Vagina (tissue), 2 donors: ENCODE measurements at regions not wholly inside any gene's neighbourhood (a gene's known extent, or its start where the extent isn't known, plus 50 kb on each side); places are given as distances from the start of the nearest gene placed in this dataset.

Experiments
- DNase-seq, 2 donors: peaks; one replicate each; pipeline ENCODE4 v3.0.0-alpha.2; 2017; ENCODE audit errors: extremely low spot score in 2 of 2
- H3K27ac ChIP-seq: fragments of 200-600 bp; sonication (generic); one replicate; pipeline ENCODE4 v1.5.1; 2019
- H3K27me3 ChIP-seq: fragments of 200-600 bp; sonication (generic); one replicate; pipeline ENCODE4 v1.5.1; 2019
- H3K36me3 ChIP-seq, 2 donors: fragments of 200-600 bp; sonication (generic); one replicate each; pipeline ENCODE4 v1.5.1; 2017 to 2019
- H3K4me1 ChIP-seq: fragments of 200-600 bp; sonication (generic); one replicate; pipeline ENCODE4 v1.5.1; 2019
- H3K4me3 ChIP-seq, 2 donors: fragments of 200-600 bp; sonication (generic); 1 replicate in 1 of 2; 2 replicates in 1 of 2; pipeline ENCODE4 v1.5.1; 2016 to 2019
- H3K9me3 ChIP-seq: fragments of 200-600 bp; sonication (generic); one replicate; pipeline ENCODE4 v1.5.1; 2019
- CTCF ChIP-seq, 3 experiments: fragments of 450-650 bp in 2 of 3; fragments of 200-600 bp in 1 of 3; sonication (generic) in 1 of 3; IDR thresholded peaks; one replicate each; pipeline ENCODE4 v1.5.1; 2017 to 2019; ENCODE audit warnings: antibody characterized with exemption in 3 of 3, mild to moderate bottlenecking in 2 of 3, moderate library complexity in 2 of 3
- POLR2A ChIP-seq, 2 donors: fragments of 450-650 bp; IDR thresholded peaks; one replicate each; pipeline ENCODE4 v1.6.1; 2017; ENCODE audit warnings: antibody characterized with exemption in 2 of 2, mild to moderate bottlenecking in 2 of 2, moderate library complexity in 2 of 2
- POLR2AphosphoS5 ChIP-seq, 2 donors: sonication (generic); formaldehyde crosslinking; IDR thresholded peaks; one replicate each; pipeline ENCODE4 v1.9.0; 2017; ENCODE audit warnings: antibody characterized with exemption in 2 of 2, mild to moderate bottlenecking in 2 of 2, low read depth in 1 of 2; ENCODE audit not compliant: insufficient read depth in 1 of 2
- intact Hi-C: fragments of 100-400 bp; cut with DNase I; formaldehyde crosslinking; loops from one replicate; pipeline ENCODE4 v1.15.1; 2023

GRCh38 chr2:71778936-71779773 is 325.8 kb downstream of the DYSF start:
- H3K4me3 ChIP-seq: no peak overlapping the region
- H3K27me3 ChIP-seq: no peaks in the 10 kb centered on the region
- no peaks in the 10 kb centered on the region for H3K4me1 ChIP-seq
- intact Hi-C loops: no loop called here
- TF ChIP-seq CTCF (IDR thresholded peaks at IDR 0.05): no peak
- TF ChIP-seq POLR2A (IDR thresholded peaks at IDR 0.05): no peak
- no peak for TF ChIP-seq POLR2AphosphoS5 (IDR thresholded peaks at IDR 0.05; ENCODE audit: insufficient read depth in 1 of 2, low read depth in 1 of 2)
- H3K36me3 ChIP-seq: no peaks in the 10 kb centered on the region
- DNase-seq: peak in 1 of 2 donors; percentile 75
- no peak overlapping the region for H3K27ac ChIP-seq
- H3K9me3 ChIP-seq: no peaks in the 10 kb centered on the region

- no peak for DNase-seq
- no peaks in the 10 kb centered on the region for H3K36me3 ChIP-seq
- TF ChIP-seq POLR2AphosphoS5 (IDR thresholded peaks at IDR 0.05; ENCODE audit: insufficient read depth in 1 of 2, low read depth in 1 of 2) (no peak), CTCF (IDR thresholded peaks at IDR 0.05) (no peak), POLR2A (IDR thresholded peaks at IDR 0.05) (no peak)
- no peak overlapping the region for H3K27ac ChIP-seq
- intact Hi-C loops: no loop called here
- H3K27me3 ChIP-seq: no peaks in the 10 kb centered on the region
- H3K4me3 ChIP-seq: no peak overlapping the region
- H3K9me3 ChIP-seq: no peaks in the 10 kb centered on the region
- no peaks in the 10 kb centered on the region for H3K4me1 ChIP-seq
Measured at GRCh38 chr2:71778514-71778913, 325.2 kb downstream of the DYSF start.

GRCh38 chr2:71777946-71778345 is 324.6 kb downstream of the DYSF start:
- intact Hi-C loops: no loop called here
- Histone ChIP-seq H3K27me3 (no peaks in the 10 kb centered on the region), H3K36me3 (no peaks in the 10 kb centered on the region), H3K4me1 (no peaks in the 10 kb centered on the region), H3K9me3 (no peaks in the 10 kb centered on the region), H3K4me3 (no peak overlapping the region), H3K27ac (no peak overlapping the region)
- TF ChIP-seq POLR2A (IDR thresholded peaks at IDR 0.05) (no peak), CTCF (IDR thresholded peaks at IDR 0.05) (no peak), POLR2AphosphoS5 (IDR thresholded peaks at IDR 0.05; ENCODE audit: insufficient read depth in 1 of 2, low read depth in 1 of 2) (no peak)
- no peak for DNase-seq

- intact Hi-C loops: no loop called here
- Histone ChIP-seq H3K4me1 (no peaks in the 10 kb centered on the region), H3K36me3 (no peaks in the 10 kb centered on the region), H3K27me3 (no peaks in the 10 kb centered on the region), H3K4me3 (no peak overlapping the region), H3K27ac (no peak overlapping the region), H3K9me3 (no peaks in the 10 kb centered on the region)
- TF ChIP-seq CTCF (IDR thresholded peaks at IDR 0.05) (no peak), POLR2AphosphoS5 (IDR thresholded peaks at IDR 0.05; ENCODE audit: insufficient read depth in 1 of 2, low read depth in 1 of 2) (no peak), POLR2A (IDR thresholded peaks at IDR 0.05) (no peak)
- peak in 1 of 2 donors; percentile 74 for DNase-seq
Measured at GRCh38 chr2:71776227-71776626, 322.9 kb downstream of the DYSF start.

- Histone ChIP-seq H3K9me3 (peaks cover 4% of the 10 kb centered on the region), H3K4me1 (no peaks in the 10 kb centered on the region), H3K4me3 (no peak overlapping the region), H3K27me3 (no peaks in the 10 kb centered on the region), H3K27ac (no peak overlapping the region), H3K36me3 (no peaks in the 10 kb centered on the region)
- DNase-seq: no peak
- TF ChIP-seq POLR2AphosphoS5 (IDR thresholded peaks at IDR 0.05; ENCODE audit: insufficient read depth in 1 of 2, low read depth in 1 of 2): no peak
- intact Hi-C loops: no loop called here
Measured at GRCh38 chr2:71773218-71773617, 319.9 kb downstream of the DYSF start.
